ENCODE measurements at regions not wholly inside any gene's neighbourhood (a gene's known extent, or its start where the extent isn't known, plus 50 kb on each side); places are given as distances from the start of the nearest gene placed in this dataset.
"Not testable (repeated sequence)": the region's sequence is repeated elsewhere in the genome, so short reads cannot be mapped to it uniquely, and the experiment has no call there.

- DNase-seq (ENCODE audit: low spot score): no peak
These were observed 122.9 kb upstream of the NTF3 start for GRCh38 chr12:5308996-5309395.

GRCh38 chr12:5309654-5310053, 122.3 kb upstream of the NTF3 start:
- peak; percentile 72 for DNase-seq (ENCODE audit: low spot score)

- no peak for DNase-seq (ENCODE audit: low spot score)
These were observed 121.8 kb upstream of the NTF3 start for GRCh38 chr12:5310151-5310550.

- DNase-seq (ENCODE audit: low spot score): no peak
These were observed 114.4 kb upstream of the NTF3 start for GRCh38 chr12:5317556-5317955.

GRCh38 chr12:5318874-5319273, 113.0 kb upstream of the NTF3 start:
- peak; percentile 91 for DNase-seq (ENCODE audit: low spot score)

GRCh38 chr12:5328669-5329517, 103.0 kb upstream of the NTF3 start:
- no peak for DNase-seq (ENCODE audit: low spot score)

DNA sequence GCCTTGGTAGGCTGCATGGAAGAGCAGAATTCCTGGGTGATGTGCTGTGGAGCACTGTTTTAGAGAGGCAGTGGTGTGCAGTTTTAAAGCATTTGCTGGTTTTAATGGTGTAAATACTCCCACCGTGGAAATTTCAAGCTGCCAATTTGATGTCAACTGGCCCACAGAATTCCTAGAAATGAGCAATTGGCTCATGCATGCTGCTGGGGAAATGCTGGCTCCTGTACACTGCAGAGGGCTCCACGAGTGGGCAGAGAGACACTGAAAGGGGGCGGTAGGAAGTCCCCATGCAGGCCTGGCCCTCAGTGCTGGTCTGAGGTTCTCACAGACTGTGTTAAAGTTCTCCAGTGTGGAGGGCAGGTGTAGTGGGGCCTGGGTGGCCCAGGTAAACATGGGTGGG, 99.4 kb upstream of the NTF3 start:
- no peak for DNase-seq (ENCODE audit: low spot score)

DNA sequence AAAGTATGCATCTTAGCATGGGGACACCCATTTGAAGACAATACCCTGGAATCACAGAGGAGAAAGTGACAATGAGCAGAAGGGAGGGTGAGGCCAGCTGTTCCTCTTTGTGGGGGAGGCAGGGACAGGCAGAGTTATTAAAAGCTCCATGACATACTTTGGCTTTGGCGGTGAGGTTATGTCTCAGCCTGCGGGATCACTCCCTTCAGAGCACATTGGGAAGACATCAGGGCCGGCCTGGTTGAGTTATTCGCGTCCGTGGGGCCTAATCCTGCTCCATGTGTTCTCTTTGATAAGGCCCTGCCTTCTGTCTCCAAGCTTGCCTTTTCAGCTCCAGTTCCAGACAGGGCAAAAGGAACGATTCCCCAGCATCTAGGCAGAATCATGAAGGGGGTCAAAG, 98.8 kb upstream of the NTF3 start:
- DNase-seq (ENCODE audit: low spot score): no peak

- peak; percentile 52 for DNase-seq (ENCODE audit: low spot score)
These were observed 96.8 kb upstream of the NTF3 start for GRCh38 chr12:5335069-5335468.

DNA sequence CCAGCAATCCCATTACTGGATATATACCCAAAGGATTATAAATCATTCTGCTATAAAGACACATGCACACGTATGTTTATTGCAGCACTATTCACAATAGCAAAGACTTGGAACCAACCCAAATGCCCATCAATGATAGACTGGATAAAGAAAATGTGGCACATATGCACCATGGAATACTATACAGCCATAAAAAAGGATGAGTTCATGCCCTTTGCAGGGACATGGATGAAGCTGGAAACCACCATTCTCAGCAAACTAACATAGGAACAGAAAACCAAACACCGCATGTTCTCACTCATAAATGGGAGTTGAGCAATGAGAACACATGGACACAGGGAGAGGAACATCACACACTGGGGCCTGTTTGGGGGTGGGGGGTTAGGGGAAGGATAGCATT, 90.8 kb upstream of the NTF3 start:
- not testable (repeated sequence) for DNase-seq (ENCODE audit: low spot score)

- no peak for DNase-seq (ENCODE audit: low spot score)
These were observed 88.2 kb upstream of the NTF3 start for GRCh38 chr12:5343711-5344110.

DNA sequence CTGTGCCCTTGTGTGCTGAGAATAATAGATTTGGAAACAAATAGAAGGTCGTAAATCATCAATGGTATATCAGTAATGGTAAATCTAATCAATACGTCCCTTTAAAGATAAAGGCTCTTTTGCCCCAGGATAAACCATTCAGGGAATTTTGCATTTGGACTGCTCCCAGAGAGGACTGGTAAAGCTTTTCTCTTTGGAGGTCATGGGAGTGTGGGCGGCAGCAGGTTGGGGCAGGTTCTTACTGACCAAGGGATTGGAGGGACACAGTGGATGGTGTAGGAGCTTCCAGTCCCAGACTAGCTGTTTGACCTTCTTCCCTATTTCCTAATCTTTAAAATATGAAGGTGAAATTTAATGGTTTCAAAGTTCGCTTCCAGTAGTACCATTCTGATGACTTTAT, 87.8 kb upstream of the NTF3 start:
- DNase-seq (ENCODE audit: low spot score): no peak

DNA sequence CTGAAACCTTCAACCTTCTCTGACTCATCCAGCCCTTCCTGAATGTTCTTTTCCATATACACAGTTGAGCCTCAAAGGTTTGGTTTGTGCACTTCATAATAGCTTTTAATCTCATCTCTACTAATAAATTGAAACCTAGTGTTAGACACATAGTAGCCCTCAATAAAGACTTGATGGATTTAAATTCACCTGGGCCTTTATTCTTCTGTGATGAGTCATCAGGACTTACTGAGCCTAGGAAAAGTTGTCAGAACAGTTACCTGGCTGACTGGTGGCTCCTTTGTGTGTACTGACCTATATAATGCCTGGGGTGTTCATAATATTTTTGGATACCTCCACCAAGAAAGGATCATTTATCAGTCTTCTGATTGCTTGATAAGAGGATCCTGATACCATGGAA, 86.4 kb upstream of the NTF3 start:
- no peak for DNase-seq (ENCODE audit: low spot score)

DNA sequence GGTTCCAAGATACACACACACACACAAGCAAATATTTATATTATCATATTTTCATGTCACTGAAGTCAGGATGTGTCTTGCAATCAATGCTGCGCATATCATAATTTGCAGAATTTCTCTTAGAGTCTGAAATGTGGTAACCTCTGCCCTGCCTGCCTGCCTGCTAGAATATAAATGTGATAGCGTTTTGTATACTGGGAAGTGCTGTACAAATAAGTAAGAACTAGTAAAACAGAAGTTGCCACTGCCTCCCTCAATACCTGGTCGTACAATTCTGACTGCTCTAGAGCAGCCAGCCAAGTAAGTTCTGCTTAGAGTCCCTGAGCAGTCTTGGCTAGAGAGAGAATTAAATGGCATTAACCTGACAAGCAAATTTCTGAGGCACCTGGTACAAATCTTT, 83.9 kb upstream of the NTF3 start:
- DNase-seq (ENCODE audit: low spot score): no peak

DNA sequence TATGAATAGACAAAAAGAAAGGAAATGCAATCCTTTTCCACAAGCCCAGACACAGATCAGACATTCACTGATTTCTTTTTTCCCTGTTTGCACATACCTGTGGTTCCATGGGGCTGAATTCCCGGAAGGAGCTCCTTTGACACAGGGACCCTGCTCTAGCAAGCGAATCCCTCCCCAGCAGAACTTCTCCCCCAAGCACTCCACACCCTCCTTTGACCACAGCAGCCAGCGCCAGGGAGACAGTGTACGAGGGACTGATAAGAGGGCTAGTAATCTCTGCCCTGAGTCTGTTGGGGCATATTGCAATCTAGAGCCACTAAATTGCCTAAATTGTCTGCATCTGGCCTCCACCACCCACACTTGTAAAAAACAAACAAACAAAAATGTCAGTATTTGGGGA, 83.4 kb upstream of the NTF3 start:
- no peak for DNase-seq (ENCODE audit: low spot score)

DNA sequence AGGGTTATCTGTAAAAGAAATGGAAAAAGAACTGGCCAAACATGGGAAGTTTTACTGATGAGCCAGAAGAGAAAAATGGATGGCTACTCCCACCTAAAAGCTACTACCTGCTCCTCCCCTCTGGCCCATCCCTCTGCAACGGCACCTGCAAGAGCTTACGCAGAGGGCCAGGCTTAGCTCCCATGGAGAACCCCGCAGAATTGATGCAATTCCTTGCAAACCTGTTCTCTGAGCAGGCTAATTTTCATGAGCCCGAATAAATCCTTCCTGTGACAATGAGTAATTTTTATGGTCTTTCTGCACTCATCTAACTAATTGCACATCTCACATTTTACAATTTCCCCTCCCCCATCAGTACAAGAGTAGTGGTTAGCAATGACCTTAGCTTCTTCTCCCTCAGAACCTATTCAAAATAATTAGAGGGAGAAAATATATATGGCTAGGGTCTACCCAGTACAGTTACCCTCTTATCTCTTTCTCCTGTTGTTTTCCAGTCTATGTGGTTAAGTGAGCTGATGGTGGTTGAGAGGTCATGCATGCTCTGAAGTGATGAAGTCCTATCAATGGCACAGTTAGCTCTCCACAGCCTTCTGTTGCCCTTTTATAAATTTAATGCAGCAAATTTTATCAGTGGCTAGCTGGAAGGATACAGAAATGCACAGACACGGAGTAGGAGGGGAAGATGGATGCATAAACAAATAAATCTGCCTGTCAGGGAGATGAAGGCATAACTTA, 67.7 kb upstream of the NTF3 start:
- no peak for DNase-seq (ENCODE audit: low spot score)

- DNase-seq (ENCODE audit: low spot score): no peak
These were observed 62.6 kb upstream of the NTF3 start for GRCh38 chr12:5369298-5369697.

- peak; percentile 43 for DNase-seq (ENCODE audit: low spot score)
These were observed 60.3 kb upstream of the NTF3 start for GRCh38 chr12:5371631-5372030.

- no peak for DNase-seq (ENCODE audit: low spot score)
These were observed 57.2 kb upstream of the NTF3 start for GRCh38 chr12:5374713-5375112.

DNA sequence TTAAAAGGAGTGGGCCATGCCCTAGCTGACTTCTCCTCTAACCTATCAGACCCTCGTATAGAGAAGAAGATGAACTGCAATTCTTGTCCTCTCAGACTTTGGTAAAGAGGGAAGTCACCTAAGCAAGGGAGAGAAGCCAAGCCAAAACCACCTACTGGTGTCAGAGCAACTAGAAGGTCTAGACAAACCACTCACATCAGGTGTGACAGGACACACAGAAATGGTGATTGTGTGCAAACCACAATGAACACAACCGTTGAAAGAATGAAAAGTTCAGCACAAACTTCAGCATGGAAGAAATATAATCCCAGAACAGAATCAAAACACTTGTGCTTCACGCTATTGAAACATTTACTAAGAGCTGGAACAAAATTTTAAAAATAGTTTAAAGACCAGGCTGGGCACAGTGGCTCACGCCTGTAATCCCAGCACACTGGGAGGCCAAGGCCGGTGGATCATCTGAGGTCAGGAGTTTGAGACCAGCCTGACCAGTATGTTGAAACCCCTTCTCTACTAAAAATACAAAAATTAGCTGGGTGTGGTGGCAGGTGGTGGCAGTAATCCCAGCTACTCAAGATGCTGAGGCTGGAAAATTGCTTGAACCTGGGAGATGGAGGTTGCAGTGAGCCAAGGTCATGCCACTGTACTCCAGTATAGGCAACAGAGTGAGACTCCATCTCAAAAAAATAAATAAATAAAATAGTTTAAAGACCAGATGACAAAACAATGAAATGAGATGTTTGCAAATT, 56.2 kb upstream of the NTF3 start:
- DNase-seq (ENCODE audit: low spot score): no peak

DNA sequence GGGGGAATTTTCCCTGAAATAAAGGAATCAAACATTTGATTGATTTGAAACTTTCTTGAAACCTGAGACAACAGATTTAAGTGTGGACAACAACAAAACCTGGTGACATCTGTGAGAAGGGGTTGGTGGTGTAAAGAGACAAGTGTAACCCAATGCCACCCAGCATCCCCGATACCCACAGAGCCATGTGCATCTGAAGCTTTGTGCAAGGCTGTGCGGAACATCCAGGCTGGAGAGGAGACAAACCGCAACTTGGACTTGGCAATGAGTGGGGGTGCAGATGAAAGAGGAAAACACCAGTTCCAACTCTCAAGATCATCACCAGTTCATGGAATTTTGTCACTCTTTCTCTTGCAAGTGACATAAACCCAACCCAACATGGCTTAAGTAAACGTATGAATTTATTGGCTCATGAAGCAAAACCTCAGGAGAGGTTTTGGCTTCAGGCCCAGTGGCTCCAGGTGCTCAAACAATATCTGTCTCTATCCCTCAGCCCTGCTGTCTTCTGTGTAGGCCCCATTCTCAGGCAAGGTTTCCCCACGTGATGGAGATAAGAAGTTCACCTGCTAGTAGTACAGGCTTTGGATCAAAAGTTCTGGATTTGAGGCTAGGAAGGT, 55.2 kb upstream of the NTF3 start:
- no peak for DNase-seq (ENCODE audit: low spot score)

DNA sequence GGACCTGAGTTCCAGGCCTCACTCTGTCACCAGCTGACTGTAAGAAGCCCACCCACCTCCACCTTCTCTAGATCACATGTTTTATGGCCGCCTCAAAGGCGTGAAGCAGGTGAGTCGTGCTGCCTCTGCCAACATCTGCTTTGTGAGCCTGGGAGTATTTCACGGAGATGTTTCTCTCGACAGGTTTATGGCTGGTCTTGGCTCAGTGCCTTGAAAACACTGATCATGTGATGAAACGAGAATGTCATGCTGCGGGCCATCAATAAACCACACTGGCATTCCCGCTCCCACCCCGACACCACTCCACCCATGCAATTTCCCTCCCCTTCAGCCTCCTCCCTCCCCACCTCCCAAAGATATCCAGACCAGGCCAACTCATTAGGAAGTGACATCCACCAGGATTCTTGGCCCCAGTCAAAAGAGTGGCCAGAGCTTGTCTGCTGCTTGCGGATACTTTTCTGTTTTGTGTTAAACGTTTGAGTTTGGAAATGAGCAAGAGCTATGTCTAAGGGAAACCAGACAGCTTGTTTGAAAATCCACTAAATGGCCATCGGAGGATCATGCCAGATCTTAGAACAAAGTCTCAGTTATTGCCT, 53.8 kb upstream of the NTF3 start:
- peak; percentile 56 for DNase-seq (ENCODE audit: low spot score)
